NB4 (cell line): ENCODE measurements at regions not wholly inside any gene's neighbourhood (a gene's known extent, or its start where the extent isn't known, plus 50 kb on each side); places are given as distances from the start of the nearest gene placed in this dataset.

Experiments
- CTCF ChIP-seq: IDR thresholded peaks from one replicate; pipeline ENCODE4 v1.5.1; 2012; ENCODE audit warnings: low read depth, low read length
- POLR2A ChIP-seq: IDR thresholded peaks from 2 replicates; pipeline ENCODE4 v1.6.1; 2011; ENCODE audit warnings: mild to moderate bottlenecking; ENCODE audit not compliant: insufficient read length; ENCODE audit errors: extremely low read depth

DNA sequence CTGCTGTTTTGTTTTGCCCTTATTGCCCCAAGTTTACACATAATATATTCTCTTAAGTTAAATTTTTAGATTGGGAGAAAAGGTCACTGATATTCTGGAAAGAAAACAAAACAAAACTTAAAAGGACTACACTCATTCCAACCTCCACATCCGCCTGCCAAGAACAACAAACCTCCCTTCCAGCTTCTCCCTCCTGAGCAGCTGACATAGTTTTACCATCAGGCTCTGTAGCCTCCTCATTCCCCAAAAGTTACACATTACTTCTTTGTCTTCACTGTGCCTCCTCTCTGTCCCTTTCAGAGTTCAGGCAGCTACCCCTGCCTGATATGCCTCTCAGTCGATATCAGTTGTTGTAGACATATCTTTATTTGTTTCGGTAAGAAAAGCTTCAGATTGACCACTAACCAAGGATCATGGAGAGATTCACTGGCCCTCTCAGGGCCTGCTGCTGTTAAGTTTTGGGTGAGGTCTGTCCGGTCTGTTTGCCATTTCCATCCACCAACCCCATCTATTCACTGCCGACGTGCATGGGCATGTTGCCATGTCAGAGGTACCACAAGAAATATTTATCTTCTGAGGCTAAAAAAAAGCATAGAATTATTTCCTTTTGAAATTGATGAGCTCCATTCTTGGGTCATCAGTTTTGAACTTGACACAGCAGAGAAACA lies 164.1 kb downstream of the GASK1B start:
- TF ChIP-seq CTCF (no peak), POLR2A (no peak)
